Activated CD8-positive, alpha-beta memory T cell treated with anti-CD3 and anti-CD28 coated beads for 24 hours (primary cell): ENCODE measurements at regions not wholly inside any gene's neighbourhood (a gene's known extent, or its start where the extent isn't known, plus 50 kb on each side); places are given as distances from the start of the nearest gene placed in this dataset.
A peak's percentile ranks its signal among the peaks of the same experiment; 100 is the strongest.
"Not testable (repeated sequence)": the region's sequence is repeated elsewhere in the genome, so short reads cannot be mapped to it uniquely, and the experiment has no call there.

Experiments
- DNase-seq: peaks from one replicate; pipeline ENCODE4 v3.0.0-alpha.2; 2020

DNA sequence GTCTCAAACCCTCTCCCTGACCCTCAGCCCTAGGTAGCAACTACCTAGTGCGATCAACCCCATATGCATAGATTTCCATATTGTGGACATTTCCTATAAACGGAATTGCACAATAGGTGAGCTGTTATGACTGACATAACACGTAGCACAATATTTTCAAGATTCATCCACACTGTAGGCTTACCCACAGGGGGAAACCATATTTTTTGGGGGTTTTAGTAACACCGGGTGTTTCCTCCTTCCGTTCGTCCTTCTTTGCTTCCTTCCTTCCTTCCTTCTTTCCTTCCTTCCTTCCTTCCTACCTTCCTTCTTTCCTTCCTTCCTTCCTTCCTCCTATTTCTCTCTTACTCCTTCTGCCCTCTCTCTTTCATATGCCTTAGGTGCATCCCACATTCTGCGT lies 524.2 kb downstream of the CWH43 start:
- DNase-seq = not testable (repeated sequence)

DNA sequence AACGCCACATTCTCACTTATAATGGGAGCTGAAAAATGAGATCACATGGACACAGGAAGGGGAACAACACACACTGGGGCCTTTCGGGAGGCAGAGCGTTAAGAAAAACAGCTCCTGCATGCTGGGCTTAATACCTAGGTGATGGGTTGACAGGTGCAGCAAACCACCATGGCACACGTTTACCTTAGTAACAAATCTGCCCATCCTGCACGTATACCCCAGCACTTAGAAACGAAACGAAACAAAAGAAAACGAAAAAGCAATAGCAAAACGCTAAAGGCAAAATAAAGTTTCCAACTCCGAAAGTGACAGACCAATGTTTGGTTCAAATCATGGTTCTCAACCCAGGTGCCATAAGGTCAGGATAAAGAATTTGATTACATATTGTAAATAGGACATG lies 525.3 kb downstream of the CWH43 start:
- DNase-seq = not testable (repeated sequence)

GRCh38 chr4:49511881-49512491 lies 525.9 kb downstream of the CWH43 start:
- DNase-seq = peak; percentile 63

GRCh38 chr4:49512641-49513545 lies 526.8 kb downstream of the CWH43 start:
- DNase-seq = peak; percentile 73

- DNase-seq = peak; percentile 61
These were observed 527.6 kb downstream of the CWH43 start for GRCh38 chr4:49513546-49514115.

DNA sequence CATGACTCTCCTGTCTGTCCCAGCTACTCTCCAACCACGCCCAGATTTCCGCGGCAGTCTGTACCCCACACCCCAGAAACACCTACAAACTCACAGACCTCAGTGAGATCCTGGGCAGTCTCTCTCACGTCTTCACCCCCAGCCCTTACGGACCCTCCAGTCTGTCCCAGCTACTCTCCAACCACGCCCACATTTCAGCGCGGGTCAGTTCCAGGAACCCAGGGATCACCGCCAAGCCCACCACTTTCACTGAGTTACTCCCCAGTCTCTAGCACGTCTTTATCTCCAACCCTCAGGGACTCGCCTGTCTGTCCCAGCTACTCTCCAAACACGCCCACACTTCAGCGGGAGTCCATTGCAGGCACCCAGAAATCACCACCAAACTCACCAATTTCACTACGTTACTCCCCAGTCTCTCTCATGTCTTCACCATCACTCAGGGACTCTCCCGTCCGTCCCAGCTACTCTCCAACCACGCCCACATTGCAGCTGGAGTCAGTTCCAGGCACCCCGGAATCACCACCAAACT lies 528.2 kb downstream of the CWH43 start:
- DNase-seq = peak; percentile 71

DNA sequence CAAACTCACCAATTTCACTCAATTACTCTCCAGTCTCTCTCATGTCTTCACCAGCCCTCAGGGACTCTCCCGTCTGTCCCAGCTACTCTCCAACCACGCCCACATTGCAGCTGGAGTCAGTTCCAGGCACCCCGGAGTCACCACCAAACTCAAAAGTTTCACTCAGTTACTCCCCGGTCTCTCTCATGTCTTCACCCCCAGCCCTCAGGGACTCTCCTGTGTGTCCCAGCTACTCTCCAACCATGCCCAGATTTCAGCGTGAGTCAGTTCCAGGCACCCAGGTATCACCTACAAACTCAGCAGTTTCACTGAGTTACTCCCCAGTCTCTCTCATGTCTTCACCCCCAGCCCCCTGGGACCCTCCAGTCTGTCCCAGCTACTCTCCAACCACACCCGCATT lies 528.8 kb downstream of the CWH43 start:
- peak; percentile 66 for DNase-seq

DNA sequence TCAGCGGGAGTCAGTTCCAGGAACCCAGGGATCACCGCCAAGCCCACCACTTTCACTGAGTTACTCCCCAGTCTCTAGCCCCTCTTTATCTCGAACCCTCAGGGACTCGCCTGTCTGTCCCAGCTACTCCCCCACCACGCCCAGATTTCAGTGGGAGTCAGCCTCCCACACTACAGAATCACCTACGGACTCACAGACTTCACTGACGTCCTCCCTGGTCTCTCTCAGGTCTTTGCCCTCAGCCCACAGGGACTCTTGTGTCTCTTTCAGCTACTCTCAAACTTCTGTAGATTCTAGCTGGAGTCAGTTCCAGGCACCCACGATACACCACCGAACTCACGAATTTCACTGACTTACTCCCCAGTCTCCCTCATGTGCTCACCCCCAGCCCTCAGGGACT lies 529.2 kb downstream of the CWH43 start:
- DNase-seq = not testable (repeated sequence)

DNA sequence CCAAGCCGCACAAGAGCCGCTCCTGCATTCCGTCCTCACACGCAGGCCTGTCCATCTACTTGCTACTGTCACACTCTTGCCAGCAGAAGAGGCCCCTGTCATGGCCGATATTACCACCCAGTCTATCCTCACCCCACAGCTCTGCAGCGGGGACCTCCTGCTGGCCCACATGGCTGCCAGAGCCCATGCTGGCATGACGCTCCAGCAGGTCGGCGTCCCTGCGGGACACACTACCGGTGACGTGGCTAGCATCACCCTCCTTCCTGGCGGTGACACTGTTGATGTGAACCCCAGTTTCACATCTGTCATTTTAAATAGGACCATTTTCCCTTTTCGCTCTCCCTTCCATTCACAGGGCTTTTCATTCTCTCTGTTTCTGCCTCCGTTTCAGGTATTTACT lies 530.0 kb downstream of the CWH43 start:
- DNase-seq = not testable (repeated sequence)

- no peak for DNase-seq
These were observed 530.7 kb downstream of the CWH43 start for GRCh38 chr4:49516796-49517195.

GRCh38 chr4:49517485-49518205 lies 531.6 kb downstream of the CWH43 start:
- DNase-seq = not testable (repeated sequence)

DNA sequence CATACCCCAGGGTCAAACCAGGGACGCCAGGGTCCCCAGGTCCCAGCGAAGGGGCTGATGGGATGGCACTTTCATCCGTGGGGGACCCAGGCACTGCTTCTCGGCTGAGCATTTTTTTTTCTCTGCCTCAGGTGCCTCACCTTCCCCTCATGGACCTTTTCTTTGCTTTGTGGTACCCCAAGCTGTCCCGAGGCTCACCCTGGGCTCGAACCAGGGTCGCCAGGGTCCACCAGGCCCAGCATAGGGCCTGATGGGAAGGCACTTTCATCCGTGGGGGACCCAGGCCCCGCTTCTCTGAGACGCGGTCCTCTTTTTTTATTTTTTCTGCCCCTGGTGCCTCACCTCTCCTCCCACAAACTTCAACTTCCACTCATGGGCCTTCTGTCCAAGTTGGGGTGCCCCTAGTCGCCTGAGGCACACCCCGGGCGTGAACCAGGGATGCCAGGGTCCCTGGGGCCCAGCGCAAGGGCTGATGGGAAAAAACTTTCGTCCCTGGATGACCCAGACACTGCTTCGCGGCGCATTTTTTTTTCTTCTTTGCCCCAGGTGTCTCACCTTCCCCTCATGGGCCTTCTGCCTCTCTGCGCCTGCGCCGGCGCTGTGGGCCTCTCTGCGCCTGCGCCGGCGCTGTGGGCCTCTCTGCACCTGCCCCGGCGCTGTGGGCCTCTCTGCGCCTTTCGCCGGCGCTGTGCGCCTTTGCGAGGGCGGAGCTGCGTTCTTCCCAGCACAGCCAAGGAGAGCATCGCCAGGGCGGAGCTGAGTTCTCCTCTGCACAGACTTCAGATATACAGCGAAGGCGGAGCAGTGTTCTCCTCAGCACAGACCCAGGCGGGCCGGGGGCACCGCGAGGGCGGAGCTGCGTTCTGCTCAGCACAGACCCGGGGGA lies 533.3 kb downstream of the CWH43 start:
- DNase-seq = not testable (repeated sequence)

DNA sequence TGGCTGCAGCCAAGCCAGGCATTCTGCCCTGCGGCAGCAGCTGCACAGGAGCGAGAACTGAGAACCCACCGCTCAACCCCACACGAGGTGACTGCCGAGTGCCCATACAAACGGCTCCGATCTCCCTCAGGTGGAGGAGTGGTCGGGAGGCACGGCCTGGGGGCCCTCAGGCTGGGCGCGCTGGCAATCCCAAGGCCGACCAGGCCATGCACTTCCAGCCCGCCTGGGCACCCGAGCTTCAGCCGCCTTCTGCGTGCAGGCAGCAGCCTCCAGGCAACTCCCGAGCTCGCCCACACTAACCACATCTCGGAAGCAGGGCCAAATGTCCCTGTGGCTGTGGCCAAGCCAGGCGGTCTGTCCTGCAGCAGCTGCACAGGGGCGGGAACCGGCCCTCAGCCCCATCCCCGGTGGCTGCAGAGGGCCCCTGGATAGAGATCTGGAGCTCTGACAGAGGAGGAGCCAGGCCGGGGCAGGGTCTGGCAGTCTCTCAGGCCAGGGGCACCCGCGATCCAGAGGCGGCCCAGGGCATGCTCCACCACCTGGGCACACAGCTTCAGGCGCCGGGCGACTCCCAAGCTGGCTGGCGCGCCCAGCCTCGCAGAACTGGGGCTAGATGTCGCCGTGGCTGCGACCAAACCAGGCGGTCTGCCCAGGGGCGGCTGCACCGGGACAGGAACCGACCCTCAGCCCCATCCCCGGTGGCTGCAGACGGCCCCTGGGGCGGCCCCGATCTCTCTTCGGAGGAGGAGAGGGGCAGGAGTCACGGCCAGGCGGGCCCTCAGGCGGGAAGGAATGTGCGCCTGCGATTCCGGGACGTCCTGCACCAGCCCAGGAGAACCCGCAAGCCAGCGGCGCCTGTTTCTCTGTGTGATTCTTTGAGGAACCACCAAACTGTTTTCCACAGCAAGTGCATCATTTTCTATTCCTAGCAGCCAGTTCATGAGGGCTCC lies 538.0 kb downstream of the CWH43 start:
- DNase-seq = not testable (repeated sequence)

- DNase-seq = not testable (repeated sequence)
These were observed 573.0 kb downstream of the CWH43 start for GRCh38 chr4:49558916-49559676.

GRCh38 chr4:49560131-49560816 lies 574.2 kb downstream of the CWH43 start:
- DNase-seq = not testable (repeated sequence)

DNA sequence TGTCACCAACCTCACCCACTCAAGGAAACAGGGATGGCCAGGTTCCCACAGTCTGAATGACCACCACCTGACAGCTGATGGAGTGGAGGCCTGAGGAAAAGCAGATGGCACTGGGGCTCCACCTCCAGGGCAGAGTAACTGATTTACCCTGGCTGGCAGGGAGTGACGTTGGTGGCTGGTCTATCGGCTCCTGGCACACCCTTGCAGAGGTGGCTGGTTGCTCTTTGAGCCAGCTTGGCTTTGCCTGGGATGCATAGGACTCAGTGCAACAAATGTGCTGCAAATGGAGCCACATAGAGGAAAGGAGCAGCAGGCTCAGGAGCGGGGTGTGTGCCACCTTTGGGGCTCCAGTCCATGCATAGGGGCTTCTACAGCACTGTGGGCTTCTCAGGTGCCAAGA lies 574.8 kb downstream of the CWH43 start:
- DNase-seq = not testable (repeated sequence)

- not testable (repeated sequence) for DNase-seq
These were observed 584.2 kb downstream of the CWH43 start for GRCh38 chr4:49570248-49570647.

DNA sequence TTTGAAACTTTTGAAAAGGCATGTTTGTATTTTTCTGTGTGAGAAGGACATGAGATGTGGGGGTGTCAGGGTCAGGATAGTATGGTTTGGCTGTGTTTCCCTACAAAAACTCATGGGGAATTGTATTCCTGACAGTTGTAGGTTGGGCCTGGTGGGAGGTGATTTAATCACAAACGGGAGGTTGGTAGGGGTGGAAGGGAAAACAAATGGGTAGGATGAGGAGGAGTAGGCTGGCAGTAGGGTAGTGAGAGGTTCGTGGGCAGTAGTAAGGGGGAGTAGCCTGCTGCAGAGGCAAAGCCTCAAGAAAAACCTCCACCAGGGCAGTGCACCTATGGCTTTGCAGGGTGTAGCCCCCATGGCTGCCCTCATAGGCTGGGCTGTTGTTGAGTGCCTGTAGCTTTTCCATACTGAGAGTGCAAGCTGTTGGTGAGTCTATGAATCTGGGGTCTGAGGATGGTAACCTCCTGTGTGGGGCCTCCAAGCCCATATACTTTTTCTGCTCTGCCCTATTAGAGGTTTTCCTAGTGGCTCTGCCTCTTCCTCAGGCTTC lies 587.7 kb downstream of the CWH43 start:
- not testable (repeated sequence) for DNase-seq

DNA sequence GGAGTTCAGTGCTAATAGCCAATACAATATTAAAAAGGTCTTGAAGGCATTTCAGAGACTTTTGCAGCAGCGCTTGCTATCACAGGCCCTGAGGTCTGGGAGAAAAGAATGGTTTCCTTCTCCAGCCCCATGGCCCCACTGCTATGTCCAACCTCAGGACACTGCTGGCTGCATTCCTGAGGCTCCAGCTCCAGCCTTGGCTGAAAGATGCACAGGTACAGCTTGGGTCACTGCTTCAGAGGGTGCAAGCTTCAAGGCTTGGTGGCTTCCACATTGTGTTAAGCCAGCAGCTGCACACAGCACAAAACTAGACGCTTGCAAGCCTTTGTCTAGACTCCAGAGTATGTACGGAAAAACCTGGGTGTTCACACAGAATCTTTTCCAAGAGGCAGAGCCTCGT lies 589.2 kb downstream of the CWH43 start:
- DNase-seq = not testable (repeated sequence)
